Left hindlimb (tissue), 1 donor: ENCODE measurements at regions not wholly inside any gene's neighbourhood (a gene's known extent, or its start where the extent isn't known, plus 50 kb on each side); places are given as distances from the start of the nearest gene placed in this dataset.

ENCODE experiments used
- DNase-seq: peaks from one replicate; pipeline ENCODE4 v3.0.0-alpha.2; 2018

- no peak for DNase-seq
These were observed 145.3 kb downstream of the FAM83B start for GRCh38 chr6:54991761-54992330.

- no peak for DNase-seq
These were observed 146.2 kb downstream of the FAM83B start for GRCh38 chr6:54992789-54993188.

DNA sequence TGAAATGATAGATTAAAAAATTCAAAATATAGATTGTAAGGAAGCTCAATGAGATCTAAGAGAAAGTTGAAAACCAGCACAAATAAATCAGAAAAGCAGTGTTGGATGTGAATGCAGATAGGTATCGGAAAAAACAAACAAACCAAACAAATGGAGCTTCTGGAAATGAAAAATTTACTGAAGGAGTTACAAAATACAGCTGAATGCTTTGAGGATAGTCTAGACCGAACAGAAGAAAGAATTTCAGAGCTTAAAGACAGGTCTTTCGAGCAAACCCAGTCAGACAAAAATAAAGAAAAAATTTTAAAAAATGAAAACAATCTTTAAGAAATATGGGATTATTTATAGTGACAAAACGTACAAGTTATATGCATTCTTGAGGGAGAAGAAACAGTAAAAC lies 146.7 kb downstream of the FAM83B start:
- no peak for DNase-seq

DNA sequence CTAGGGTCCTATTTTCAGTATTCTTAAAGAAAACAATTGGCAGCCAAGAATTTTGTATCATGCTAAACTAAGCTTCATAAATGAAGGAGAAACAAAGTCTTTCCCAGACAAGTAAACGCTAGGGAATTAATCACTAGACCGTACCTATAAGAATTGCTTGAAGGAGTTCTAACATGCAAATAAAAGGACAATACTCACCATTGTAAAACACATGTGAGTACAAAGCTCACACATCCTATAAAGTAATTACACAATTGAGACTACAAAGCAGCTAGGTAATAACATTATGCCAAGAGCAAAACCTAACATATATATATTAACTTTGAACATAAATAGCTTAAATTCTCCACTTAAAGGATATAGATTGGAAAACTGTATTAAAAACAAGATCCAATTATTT lies 147.4 kb downstream of the FAM83B start:
- no peak for DNase-seq

- no peak for DNase-seq
These were observed 152.0 kb downstream of the FAM83B start for GRCh38 chr6:54998576-54998975.

DNA sequence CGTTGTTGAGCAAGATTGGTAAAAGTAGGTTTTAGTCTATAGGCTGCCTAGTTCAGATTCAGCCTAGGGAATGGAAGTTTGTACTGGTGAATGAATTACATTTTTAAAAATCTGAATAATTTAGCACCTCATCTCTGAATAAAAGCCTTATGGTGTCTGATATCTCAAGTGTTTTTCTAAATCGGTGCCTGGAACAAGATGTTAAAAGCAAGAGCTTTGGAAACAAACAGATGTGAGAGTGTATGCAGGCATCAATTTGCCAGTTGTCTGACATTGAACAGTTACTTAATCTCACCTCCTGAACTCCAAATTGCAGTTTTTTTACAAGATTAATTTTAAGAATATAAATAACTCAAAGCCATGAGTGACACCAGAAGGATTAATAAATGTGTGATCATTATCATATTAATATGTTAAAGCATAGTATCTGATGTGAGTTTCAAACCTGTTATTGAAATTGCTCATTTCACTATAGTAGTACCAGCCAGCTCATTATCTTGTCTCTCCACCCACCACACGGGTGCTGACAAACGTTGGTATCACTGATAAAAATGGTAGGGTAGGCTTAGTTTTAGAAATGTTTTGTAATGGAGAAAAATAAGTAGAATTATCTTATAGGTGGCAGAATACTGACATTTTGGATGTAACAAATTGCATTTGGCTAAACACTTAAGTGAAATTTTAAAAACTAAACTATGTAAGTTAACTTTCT lies 157.3 kb downstream of the FAM83B start:
- no peak for DNase-seq

DNA sequence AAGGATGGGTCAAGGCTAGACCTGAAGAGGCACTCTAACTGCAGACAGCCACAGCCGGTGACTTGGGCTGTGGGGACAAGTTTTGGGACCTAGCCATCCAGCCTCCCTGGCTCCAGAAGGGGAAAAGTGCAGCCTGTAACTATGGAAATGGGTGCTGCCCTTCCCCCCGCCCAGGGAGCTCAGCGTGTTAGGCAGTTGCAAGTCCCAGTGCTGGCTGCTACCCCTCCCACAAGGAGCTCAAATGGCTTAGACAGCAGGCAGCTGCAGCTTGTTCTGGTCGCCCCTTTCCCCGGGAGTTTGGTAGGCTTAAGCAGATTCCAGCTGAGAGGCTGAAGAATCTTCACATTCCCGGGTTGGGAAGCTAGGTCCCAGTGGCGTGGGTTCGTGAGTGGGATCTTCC lies 162.6 kb downstream of the FAM83B start:
- no peak for DNase-seq

- DNase-seq, result no peak
These were observed 163.3 kb upstream of the HCRTR2 start for GRCh38 chr6:55011034-55011433.

DNA sequence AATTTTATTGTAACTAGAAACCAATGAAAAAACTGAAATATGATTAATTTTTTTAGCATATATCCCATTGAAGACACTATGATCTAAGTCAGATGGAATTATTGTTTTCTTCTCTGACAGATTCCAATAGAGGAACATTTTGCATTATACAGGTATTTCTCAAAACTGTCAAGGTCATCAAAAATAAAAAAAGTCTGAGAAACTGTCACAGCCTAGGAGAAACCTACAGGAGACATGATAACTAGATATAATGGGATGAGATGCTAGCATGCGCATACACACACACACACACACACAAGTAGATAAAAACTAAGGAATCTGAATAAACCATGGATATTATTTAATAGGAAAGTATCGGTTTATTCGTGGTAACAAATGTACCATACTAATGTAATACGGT lies 161.9 kb upstream of the HCRTR2 start:
- no peak for DNase-seq

DNA sequence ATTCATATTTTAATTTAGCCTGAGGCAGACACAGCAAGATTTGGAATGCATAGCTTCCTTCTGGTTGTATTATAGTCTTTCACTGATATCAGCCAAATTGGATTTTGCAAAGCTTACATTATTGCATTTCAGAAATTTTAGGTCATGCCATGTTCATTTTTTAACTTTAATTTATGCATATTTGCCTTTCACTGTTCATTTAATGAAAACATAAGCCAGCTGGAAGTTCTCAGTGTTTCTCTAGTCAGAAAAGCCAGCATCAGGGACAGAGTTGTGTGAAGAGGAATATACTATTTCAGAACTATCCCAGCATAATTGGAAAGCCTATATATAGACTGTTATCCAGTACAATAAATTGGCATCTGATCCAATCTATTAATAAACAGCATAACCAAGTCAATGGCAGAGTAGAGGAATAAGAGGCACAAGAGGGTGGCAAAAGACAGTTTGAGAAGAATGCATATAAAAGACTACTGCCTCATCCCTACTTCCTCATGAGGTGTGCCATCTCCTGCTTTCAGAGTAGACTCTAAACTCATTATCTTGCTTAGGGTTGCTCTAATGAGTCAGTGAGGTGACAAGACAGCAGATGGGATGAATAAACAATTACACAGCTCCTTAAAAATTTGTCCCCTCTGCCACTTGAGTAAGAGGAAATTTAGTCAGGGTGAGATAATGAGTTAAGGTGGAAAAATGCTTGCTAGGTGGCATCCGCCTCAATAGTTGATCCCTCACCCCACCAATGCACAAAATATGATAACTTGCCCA lies 159.8 kb upstream of the HCRTR2 start:
- DNase-seq, result no peak

GRCh38 chr6:55016261-55016660 lies 158.1 kb upstream of the HCRTR2 start:
- no peak for DNase-seq

DNA sequence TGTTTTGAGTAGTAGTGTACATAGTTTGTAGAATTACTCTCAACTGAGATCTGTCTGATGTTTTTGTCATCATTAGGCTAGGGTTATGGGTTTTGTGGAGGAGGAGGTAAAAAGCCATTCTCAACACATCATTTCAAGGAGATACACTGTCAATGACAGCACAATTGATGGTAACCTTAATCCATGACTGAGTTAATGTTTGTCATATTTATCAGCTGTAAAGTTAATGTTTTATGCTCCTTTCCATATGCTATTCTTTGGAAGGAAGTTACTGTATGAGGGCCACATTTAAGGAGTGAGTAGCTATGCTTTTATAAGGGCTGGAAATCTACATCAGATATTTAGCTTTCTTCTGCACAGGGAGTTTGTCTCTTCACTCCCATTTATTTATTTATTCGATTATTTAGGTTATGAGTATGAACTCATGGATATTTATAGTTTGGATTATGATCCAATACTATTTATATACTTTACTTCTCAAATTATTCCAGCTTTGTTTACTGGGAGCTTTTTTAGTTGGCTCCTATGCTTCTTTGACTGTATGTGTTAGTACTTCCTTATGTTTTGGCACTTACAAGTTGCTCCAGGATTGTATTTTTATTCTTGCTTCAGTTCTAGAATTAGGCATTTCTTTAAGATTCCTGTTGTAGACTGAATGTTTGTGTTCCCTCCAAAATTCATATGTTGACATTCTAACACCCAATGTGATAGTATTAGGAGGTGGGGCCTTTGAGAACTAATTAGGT lies 156.6 kb upstream of the HCRTR2 start:
- no peak for DNase-seq

DNA sequence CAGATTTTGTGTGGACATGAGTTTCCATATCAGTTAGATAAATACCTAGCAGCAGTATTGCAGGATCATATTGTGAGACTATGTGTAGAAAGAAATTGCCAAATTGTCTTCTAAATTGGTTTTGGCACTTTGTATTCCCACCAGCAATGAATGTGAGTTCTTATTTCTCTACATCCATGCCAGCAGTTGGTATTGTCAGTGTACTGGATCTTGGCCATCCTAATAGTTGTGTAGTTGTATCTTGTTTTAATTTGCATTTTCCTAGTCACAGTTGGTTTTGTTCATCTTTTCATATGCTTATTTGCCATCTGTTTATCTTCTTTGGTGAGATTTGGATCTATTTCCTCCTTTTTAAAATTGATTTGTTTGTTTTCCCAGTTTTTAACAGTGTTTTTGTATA lies 154.7 kb upstream of the HCRTR2 start:
- DNase-seq, result no peak

- no peak for DNase-seq
These were observed 151.1 kb upstream of the HCRTR2 start for GRCh38 chr6:55023230-55023629.

DNA sequence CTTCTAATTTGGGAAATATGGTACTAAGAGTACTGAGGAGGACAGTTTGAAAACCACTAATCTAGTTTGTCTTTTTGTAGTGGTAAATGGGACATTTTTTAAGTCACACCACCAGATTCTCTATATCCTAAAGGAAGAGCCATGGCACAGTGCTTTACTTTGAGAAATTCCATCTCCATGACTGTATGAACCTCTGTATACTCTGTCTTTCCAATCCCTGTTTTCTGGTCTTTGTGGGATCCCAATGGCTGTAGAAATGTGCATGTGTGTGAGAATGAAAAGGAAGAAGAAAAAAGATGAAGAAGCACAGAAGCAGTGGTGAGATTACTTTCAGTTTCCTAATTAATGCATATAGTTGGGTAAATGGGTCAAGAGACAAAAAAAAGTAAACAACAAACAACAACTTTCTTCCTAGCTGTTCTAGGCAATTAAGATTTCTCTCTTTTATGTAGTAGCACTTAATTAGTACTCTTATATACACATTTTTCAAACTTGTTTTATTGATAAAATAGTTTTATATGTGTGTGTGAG lies 141.2 kb upstream of the HCRTR2 start:
- no peak for DNase-seq

GRCh38 chr6:55034752-55035151 lies 139.6 kb upstream of the HCRTR2 start:
- DNase-seq, result no peak

DNA sequence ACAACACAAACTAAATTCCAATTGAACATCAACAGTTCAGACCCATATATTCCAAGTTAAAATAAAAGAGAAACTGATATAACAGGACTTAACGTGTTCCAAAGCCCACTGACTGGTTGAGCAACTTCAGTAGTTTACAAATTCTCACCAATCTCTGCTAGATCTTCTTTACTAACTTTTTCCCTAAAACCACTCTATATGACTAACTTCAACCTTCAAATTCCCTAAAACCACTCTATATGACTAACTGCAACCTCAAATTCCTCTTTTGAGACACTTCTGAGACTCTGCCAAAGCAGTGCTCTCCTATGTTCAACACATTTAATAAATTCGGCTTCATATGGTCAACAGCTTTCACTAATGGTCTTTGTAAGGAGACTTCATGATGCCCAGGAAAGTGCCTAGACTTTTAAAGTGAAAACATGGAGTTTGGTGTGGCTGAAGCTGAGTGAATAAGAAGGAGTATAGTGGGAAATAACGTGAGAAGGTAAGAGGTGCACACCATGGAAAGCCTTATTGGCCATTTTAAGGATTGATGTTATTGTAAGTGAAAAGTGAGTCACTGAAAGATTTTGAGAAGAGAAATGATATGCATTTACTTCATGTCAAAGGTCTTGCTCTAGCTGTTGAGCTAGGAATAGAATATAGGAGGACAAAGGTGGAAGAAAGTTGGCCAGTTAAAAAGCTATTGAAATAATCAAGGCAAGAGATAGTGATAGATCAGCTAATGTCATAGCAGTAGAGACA lies 134.0 kb upstream of the HCRTR2 start:
- no peak for DNase-seq

DNA sequence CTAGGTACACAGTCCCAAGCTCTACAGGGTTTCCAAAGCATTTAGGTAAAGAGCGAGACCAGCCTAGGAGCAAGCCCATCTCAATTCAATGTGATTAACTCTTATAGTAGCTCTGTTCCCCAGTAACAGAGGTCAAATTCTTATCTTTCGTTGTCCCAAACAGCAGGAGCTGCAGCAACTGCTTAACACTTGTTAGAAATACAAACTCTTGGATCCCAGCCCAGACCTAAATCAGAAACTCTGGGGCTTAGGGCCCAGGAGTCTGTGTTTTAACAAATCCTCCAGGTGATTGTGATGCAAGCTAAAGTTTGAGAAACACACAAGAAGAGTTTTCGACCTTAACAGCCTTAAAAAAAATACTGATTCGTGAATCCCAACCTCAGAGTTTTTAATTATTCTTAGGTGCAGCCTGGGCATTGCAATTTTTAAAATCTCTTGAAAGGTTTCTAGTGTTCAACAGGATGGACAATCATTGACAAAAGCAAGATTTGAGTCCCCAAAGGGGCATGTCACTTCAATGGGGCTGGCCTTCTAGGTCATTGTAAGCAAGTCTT lies 127.4 kb upstream of the HCRTR2 start:
- DNase-seq, result no peak

DNA sequence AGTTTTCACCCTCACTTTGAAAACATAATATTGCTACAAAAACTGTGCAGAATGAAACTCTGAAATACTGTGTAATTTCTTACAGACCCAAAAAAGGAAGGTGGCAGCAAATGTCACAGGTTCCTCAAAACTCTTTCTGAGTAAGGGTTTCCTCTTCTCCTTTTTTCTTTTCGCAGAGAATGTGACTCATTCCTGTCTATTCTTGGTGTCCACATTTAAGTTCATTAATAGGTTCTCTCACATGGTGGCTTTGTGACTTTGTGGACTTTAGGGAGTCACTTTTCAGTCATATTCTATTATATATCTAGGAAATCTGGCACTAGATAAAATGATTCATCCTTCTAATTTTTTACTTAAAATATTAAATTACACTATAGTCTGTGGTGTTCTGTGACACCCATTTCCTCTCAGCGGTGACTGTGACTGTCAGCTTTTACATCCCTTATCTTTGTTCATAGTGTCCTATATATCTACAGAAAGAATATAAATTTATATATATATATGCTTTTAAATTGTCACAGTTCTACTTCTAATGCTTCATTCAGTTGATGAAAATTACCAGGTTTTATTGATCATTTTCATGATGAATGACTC lies 126.8 kb upstream of the HCRTR2 start:
- DNase-seq, result no peak

DNA sequence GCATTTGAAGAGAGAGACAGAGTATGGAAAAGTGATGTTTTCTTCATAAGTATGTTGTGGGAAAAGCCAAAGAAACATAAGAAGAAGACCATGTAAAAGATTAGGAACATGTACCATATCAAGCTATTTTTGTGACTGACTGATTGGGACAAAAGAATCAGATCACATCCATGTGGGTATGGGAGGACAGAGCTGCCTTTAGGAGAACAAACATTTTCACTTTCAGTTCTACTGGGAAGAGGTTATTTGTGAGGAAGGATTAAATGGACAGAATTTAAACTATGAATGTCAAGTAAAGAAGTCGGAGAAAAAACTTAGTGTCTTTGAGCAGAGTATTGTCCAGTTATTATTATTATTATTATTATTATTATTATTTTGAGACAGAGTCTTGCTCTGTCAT lies 124.4 kb upstream of the HCRTR2 start:
- DNase-seq, result no peak

- no peak for DNase-seq
These were observed 121.5 kb upstream of the HCRTR2 start for GRCh38 chr6:55052846-55053245.

DNA sequence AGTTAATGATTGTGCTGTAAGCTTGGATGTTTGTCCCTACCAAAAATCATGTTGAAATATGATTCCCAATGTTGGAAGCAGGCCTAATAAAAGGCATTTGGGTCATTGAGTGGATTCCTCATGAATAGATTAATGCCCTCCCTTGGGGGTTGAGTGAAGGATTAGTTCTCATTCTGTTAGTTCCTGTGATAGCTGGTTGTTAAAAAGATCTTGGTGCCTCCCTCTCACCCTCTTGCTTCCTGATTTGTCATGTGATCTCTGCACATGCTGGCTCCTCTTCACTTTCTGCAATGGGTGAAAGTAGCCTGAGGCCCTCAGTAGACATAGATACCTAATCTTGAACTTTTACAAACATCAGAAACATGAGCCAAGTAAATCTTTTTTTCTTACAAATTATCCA lies 115.6 kb upstream of the HCRTR2 start:
- no peak for DNase-seq
